GM12878 (cell line): ENCODE measurements at regions not wholly inside any gene's neighbourhood (a gene's known extent, or its start where the extent isn't known, plus 50 kb on each side); places are given as distances from the start of the nearest gene placed in this dataset.

ENCODE experiments used
- CREB1 ChIP-seq: IDR thresholded peaks from 2 replicates; pipeline ENCODE4 v1.6.1; 2012; ENCODE audit warnings: low read depth, mild to moderate bottlenecking, inconsistent platforms
- CTCF ChIP-seq, 3 experiments: IDR thresholded peaks in 2 of 3; conservative IDR thresholded peaks in 1 of 3; 2 replicates each; pipeline ENCODE4 v1.5.1; 2011; ENCODE audit warnings: low read depth in 3 of 3, low read length in 3 of 3, mild to moderate bottlenecking in 3 of 3, control low read depth in 2 of 3, moderate library complexity in 2 of 3, inconsistent platforms in 1 of 3, mixed read lengths in 1 of 3; ENCODE audit not compliant: control insufficient read depth in 2 of 3, insufficient read depth in 1 of 3; ENCODE audit errors: extremely low read depth in 1 of 3
- EP300 ChIP-seq, 2 experiments: fragments of 150-350 bp in 1 of 2; IDR thresholded peaks; 2 replicates each; pipeline ENCODE4 v1.6.1; 2011 to 2012; ENCODE audit warnings: low read depth in 2 of 2, low read length in 2 of 2, borderline replicate concordance in 1 of 2, improper control_type of control experiment in 1 of 2, inconsistent platforms in 1 of 2; ENCODE audit not compliant: control insufficient read depth in 1 of 2
- HDAC2 ChIP-seq: fragments of 200-600 bp; sonication (generic); IDR thresholded peaks from 2 replicates; pipeline ENCODE4 v1.6.1; 2017
- STAT1 ChIP-seq: fragments of 450-650 bp; conservative IDR thresholded peaks from 2 replicates; pipeline ENCODE4 v1.6.1; 2014; ENCODE audit warnings: antibody characterized with exemption, mild to moderate bottlenecking
- TAF1 ChIP-seq: IDR thresholded peaks from 2 replicates; pipeline ENCODE4 v1.6.1; 2011; ENCODE audit warnings: mild to moderate bottlenecking, low read depth, low read length, borderline replicate concordance
- ZNF592 ChIP-seq: fragments of 450-650 bp; IDR thresholded peaks from 2 replicates; pipeline ENCODE4 v1.6.1; 2017; ENCODE audit warnings: mild to moderate bottlenecking, moderate library complexity
- TF ChIP-seq, protein P1 (sequence below): fragments of 450-650 bp; IDR thresholded peaks from 2 replicates; pipeline ENCODE4 v1.6.1; 2018; ENCODE audit warnings: mild to moderate bottlenecking, low read depth, moderate library complexity; ENCODE audit not compliant: partially characterized antibody

DNA sequence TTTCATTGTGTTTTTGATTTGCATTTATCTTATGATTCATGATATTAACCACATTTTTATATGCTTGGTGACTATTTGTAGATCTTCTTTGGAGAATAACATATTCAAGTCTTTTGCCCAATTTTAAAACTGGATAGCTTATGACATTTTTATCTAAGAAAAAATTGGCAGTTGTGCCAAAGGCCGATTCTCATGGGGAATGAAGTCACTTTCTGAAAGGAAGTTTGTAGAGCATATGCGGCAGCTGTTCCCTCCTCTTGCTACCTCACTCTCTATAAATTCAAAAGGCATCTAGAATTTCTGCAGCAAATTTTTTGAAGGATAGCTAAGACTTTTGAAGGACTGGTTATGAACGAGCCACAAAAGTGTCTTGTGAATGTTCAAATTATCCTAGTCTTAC is 2353.5 kb downstream of the ARAP2 start:
- TF ChIP-seq TAF1 (no peak), ZNF592 (no peak), STAT1 (no peak), CTCF (IDR thresholded peaks at IDR 0.05 in 2 of 3, conservative IDR thresholded peaks at IDR 0.05 in 1 of 3; ENCODE audit: control insufficient read depth in 2 of 3, extremely low read depth in 1 of 3, insufficient read depth in 1 of 3, low read depth in 3 of 3, low read length in 3 of 3) (no peak), CREB1 (no peak), EP300 (IDR thresholded peaks at IDR 0.05; ENCODE audit: borderline replicate concordance in 1 of 2, control insufficient read depth in 1 of 2, low read depth in 2 of 2, low read length in 2 of 2) (no peak), HDAC2 (no peak)
- TF ChIP-seq, protein P1, sequence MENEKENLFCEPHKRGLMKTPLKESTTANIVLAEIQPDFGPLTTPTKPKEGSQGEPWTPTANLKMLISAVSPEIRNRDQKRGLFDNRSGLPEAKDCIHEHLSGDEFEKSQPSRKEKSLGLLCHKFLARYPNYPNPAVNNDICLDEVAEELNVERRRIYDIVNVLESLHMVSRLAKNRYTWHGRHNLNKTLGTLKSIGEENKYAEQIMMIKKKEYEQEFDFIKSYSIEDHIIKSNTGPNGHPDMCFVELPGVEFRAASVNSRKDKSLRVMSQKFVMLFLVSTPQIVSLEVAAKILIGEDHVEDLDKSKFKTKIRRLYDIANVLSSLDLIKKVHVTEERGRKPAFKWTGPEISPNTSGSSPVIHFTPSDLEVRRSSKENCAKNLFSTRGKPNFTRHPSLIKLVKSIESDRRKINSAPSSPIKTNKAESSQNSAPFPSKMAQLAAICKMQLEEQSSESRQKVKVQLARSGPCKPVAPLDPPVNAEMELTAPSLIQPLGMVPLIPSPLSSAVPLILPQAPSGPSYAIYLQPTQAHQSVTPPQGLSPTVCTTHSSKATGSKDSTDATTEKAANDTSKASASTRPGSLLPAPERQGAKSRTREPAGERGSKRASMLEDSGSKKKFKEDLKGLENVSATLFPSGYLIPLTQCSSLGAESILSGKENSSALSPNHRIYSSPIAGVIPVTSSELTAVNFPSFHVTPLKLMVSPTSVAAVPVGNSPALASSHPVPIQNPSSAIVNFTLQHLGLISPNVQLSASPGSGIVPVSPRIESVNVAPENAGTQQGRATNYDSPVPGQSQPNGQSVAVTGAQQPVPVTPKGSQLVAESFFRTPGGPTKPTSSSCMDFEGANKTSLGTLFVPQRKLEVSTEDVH: no peak
